NCI-H2081 (cell line): ENCODE measurements at regions not wholly inside any gene's neighbourhood (a gene's known extent, or its start where the extent isn't known, plus 50 kb on each side); places are given as distances from the start of the nearest gene placed in this dataset.
A peak's percentile ranks its signal among the peaks of the same experiment; 100 is the strongest.
"Not testable (repeated sequence)": the region's sequence is repeated elsewhere in the genome, so short reads cannot be mapped to it uniquely, and the experiment has no call there.

ENCODE experiments used
- DNase-seq, 2 experiments: peaks; one replicate each; lab custom pipeline; 2025; lab: John Stamatoyannopoulos, UW

GRCh38 chr13:80828759-80829158 lies 487.8 kb upstream of the SPRY2 start:
- DNase-seq, result no peak

DNA sequence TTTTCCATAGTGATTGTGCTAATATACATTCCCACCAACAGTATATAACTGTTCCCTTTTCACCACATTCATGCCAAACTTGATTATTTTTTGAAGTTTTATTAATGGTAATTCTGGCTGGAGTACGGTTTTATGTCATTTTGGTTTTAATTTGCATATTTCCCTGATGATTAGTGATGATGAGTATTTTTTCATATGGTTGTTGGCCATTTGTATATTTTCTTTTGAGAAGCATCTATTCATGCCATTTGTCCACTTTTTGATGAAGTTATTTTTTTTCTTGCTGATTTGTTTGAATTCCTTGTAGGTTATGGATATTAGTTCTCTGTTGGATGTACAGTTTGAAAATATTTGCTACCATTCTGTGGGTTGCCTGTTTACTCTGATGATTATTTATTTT lies 484.4 kb upstream of the SPRY2 start:
- no peak for DNase-seq

- no peak for DNase-seq
Observed at GRCh38 chr13:80824229-80824628, 483.3 kb upstream of the SPRY2 start.

DNA sequence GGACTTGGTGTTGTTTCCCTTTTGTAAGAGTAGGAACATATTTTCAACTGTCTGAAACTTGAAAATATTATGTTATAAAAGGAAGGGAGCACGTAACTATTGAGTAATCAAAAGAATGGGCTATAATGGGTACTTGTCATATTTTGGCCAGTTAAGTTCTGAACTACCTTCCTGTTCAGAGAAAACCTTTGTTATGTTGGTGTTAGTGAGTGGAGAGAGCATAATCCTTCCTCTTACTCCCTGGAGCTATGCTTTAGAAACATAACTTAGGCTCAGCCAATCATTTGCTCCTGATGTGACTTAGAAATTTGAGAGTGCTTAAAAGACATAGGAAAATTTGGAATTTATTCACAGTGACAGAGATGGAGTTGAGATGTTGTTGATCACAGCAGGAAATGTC lies 482.5 kb upstream of the SPRY2 start:
- DNase-seq, result no peak

DNA sequence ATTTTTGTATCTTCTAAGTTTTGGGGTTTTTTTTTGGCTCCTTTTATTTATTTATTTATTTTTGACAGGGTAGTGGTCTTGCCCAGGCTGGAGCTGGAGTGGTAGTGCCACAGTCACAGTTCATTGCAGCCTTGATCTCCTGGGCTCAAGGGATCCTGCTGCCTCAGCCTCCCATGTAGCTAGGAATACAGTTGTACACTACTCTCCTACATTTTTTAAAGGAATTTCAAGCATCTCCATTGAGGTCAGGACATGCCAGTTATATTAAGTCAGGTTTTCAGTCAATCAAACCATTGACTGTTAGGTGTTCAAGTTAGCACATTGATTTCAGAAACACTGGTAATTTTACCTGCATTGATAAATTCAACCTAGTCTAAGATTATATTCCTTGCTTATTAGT lies 480.5 kb upstream of the SPRY2 start:
- no peak for DNase-seq

- no peak for DNase-seq
Observed at GRCh38 chr13:80817979-80818378, 477.1 kb upstream of the SPRY2 start.

GRCh38 chr13:80814541-80814940 lies 473.6 kb upstream of the SPRY2 start:
- no peak for DNase-seq

- not testable (repeated sequence) for DNase-seq
Observed at GRCh38 chr13:80810294-80810693, 469.4 kb upstream of the SPRY2 start.

- DNase-seq, result no peak
Observed at GRCh38 chr13:80802946-80803345, 462.0 kb upstream of the SPRY2 start.

GRCh38 chr13:80798576-80799133 lies 457.7 kb upstream of the SPRY2 start:
- no peak for DNase-seq

DNA sequence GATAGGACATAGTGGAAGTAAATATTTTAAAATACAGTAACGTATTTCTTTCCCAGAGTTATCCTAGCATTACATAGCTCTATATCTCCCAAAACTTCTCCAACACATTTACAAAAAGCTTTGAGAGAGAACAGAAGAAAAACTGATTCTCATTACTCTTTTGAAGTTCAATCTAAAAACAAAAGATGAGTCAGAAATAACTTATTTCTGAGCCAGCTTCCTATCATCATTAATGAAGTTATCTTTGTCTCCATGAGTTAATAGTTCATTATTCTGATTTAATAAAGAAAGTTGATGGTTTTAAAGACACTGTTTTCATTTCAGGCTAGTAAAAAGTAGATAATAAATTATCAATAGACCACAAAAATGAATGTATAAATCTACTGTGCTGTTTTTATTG lies 446.7 kb upstream of the SPRY2 start:
- DNase-seq, result no peak

DNA sequence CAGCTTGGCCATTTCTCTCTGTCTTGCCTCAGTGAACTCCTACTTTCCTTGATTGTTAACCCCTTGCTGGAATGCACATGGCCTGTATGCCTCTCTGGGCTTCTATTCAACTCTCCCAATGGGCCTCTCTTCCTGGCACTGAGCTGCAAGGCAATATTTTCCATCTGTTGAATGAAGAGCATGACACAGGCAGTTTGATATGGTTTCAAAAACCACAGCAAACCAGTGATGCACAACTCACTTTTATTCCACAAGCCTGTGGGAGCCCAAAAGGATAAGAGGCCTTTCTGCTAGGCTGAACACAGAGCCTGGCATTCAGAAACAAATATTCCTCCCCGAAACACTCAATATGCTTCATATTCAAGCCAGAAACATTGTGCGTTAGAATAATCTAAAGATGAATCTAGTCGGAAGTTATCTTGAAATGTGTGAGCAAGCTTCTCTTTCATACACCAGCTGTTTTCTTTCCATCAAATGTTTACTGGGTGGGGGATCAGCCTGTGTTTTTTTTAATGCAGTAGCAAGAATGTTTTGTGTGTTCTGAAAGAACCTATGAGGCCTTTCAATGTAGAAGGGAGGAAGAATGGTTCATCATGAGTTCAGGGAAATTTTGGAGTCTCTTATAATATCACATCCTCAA lies 443.1 kb upstream of the SPRY2 start:
- no peak for DNase-seq

- DNase-seq, result no peak
Observed at GRCh38 chr13:80782441-80782840, 441.5 kb upstream of the SPRY2 start.

GRCh38 chr13:80778297-80778696 lies 437.4 kb upstream of the SPRY2 start:
- DNase-seq, result peak; percentile 9 to 26

GRCh38 chr13:80757694-80758093 lies 416.8 kb upstream of the SPRY2 start:
- no peak for DNase-seq

GRCh38 chr13:80755910-80756309 lies 415.0 kb upstream of the SPRY2 start:
- no peak for DNase-seq

- no peak for DNase-seq
Observed at GRCh38 chr13:80754441-80754840, 413.5 kb upstream of the SPRY2 start.

GRCh38 chr13:80753866-80754265 lies 412.9 kb upstream of the SPRY2 start:
- no peak for DNase-seq

GRCh38 chr13:80751854-80752253 lies 410.9 kb upstream of the SPRY2 start:
- DNase-seq, result peak in 1 of 2 experiments; percentile 2

GRCh38 chr13:80744147-80744914 lies 403.4 kb upstream of the SPRY2 start:
- no peak for DNase-seq

- DNase-seq, result peak in 1 of 2 experiments; percentile 29
Observed at GRCh38 chr13:80742033-80742432, 401.1 kb upstream of the SPRY2 start.

GRCh38 chr13:80740071-80740470 lies 399.1 kb upstream of the SPRY2 start:
- no peak for DNase-seq

- no peak for DNase-seq
Observed at GRCh38 chr13:80737513-80737912, 396.6 kb upstream of the SPRY2 start.
